ENCODE measurements at regions not wholly inside any gene's neighbourhood (a gene's known extent, or its start where the extent isn't known, plus 50 kb on each side); places are given as distances from the start of the nearest gene placed in this dataset.

GRCh38 chr5:107021575-107021974 is 649.2 kb downstream of the EFNA5 start:
- BruUV-seq (replicated peaks) = no TSS peak
- Histone ChIP-seq H3K4me2 (ENCODE audit: insufficient read depth, low read length) (no peak overlapping the region), H3K27me3 (ENCODE audit: control insufficient read depth in 2 of 2, insufficient read depth in 2 of 2, low read length in 2 of 2) (no peaks in the 10 kb centered on the region), H3K79me2 (ENCODE audit: control insufficient read depth, insufficient read depth, low read length) (no peaks in the 10 kb centered on the region), H3K9me3 (replicated peaks; ENCODE audit: control insufficient read depth, insufficient read depth, low read length) (no peaks in the 10 kb centered on the region), H3K27ac (ENCODE audit: insufficient read depth, low read depth, low read length) (no peak overlapping the region), H3K4me1 (ENCODE audit: control insufficient read depth, extremely low read depth, insufficient read depth, low read length) (no peaks in the 10 kb centered on the region), H3K9me1 (replicated peaks; ENCODE audit: control insufficient read depth, extremely low read depth, insufficient read depth, low read length) (no peaks in the 10 kb centered on the region), H2AFZ (ENCODE audit: low read depth, low read length) (no peak overlapping the region), H3K9ac (replicated peaks; ENCODE audit: extremely low read depth, insufficient read depth, low read length) (no peak overlapping the region), H3K36me3 (ENCODE audit: control insufficient read depth in 2 of 2, extremely low read depth in 1 of 2, insufficient read depth in 2 of 2, low read length in 2 of 2) (no peaks in the 10 kb centered on the region), H3K4me3 (replicated peaks in 1 of 3; ENCODE audit: insufficient read depth in 1 of 3, low read depth in 1 of 3, low read length in 3 of 3) (no peak overlapping the region), H4K20me1 (replicated peaks; ENCODE audit: control insufficient read depth, extremely low read depth, insufficient read depth, low read length) (no peaks in the 10 kb centered on the region)
- TF ChIP-seq FOS (IDR thresholded peaks at IDR 0.05; ENCODE audit: borderline replicate concordance, insufficient read depth, low read length) = no peak
- no peak for TF ChIP-seq GATA2 (IDR thresholded peaks at IDR 0.05; ENCODE audit: insufficient read depth, insufficient read length, low read depth, low read length)
- TF ChIP-seq, protein P1, sequence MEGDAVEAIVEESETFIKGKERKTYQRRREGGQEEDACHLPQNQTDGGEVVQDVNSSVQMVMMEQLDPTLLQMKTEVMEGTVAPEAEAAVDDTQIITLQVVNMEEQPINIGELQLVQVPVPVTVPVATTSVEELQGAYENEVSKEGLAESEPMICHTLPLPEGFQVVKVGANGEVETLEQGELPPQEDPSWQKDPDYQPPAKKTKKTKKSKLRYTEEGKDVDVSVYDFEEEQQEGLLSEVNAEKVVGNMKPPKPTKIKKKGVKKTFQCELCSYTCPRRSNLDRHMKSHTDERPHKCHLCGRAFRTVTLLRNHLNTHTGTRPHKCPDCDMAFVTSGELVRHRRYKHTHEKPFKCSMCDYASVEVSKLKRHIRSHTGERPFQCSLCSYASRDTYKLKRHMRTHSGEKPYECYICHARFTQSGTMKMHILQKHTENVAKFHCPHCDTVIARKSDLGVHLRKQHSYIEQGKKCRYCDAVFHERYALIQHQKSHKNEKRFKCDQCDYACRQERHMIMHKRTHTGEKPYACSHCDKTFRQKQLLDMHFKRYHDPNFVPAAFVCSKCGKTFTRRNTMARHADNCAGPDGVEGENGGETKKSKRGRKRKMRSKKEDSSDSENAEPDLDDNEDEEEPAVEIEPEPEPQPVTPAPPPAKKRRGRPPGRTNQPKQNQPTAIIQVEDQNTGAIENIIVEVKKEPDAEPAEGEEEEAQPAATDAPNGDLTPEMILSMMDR (IDR thresholded peaks at IDR 0.05; ENCODE audit: extremely low read depth in 1 of 2, insufficient read depth in 1 of 2, low read depth in 1 of 2, low read length in 2 of 2) = no peak
- TF ChIP-seq POLR2AphosphoS5 (IDR thresholded peaks at IDR 0.05; ENCODE audit: insufficient read depth, low read depth, low read length) = no peak
- no peak for TF ChIP-seq EZH2 (IDR thresholded peaks at IDR 0.05; ENCODE audit: borderline replicate concordance, low read depth, low read length, severe bottlenecking)
- TF ChIP-seq MYC (IDR thresholded peaks at IDR 0.05; ENCODE audit: low read depth, low read length) = no peak
- TF ChIP-seq POLR2A (IDR thresholded peaks at IDR 0.05; ENCODE audit: low read depth, low read length) = no peak
- TF ChIP-seq, protein P2, sequence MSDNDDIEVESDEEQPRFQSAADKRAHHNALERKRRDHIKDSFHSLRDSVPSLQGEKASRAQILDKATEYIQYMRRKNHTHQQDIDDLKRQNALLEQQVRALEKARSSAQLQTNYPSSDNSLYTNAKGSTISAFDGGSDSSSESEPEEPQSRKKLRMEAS (IDR thresholded peaks at IDR 0.05; ENCODE audit: insufficient read depth, insufficient read length) = no peak
- no peak for TF ChIP-seq JUN (IDR thresholded peaks at IDR 0.05; ENCODE audit: borderline replicate concordance, insufficient read depth, insufficient read length, low read depth)
- no peak for FAIRE-seq
- no peak for DNase-seq (ENCODE audit: low read depth, low spot score)
- dilution Hi-C loops (cut with MboI; ENCODE audit: extremely low pct_ligation_motif_present, low sequenced_read_pairs) (no loop called here), intact Hi-C loops (cut with micrococcal nuclease) (no loop called here)
- CTCF ChIA-PET = no interaction called here
- POLR2A ChIA-PET = no interaction called here

Data from endothelial cell of umbilical vein (primary cell).